ENCODE measurements at regions not wholly inside any gene's neighbourhood (a gene's known extent, or its start where the extent isn't known, plus 50 kb on each side); places are given as distances from the start of the nearest gene placed in this dataset.

- no peak for DNase-seq
These were observed 326.9 kb upstream of the DIO3 start for GRCh38 chr14:101234244-101234937.

GRCh38 chr14:101234999-101235334, 326.3 kb upstream of the DIO3 start:
- no peak for DNase-seq

- peak; percentile 41 for DNase-seq
These were observed 325.8 kb upstream of the DIO3 start for GRCh38 chr14:101235335-101236103.

- no peak for DNase-seq
These were observed 324.6 kb upstream of the DIO3 start for GRCh38 chr14:101236496-101237251.

- DNase-seq: no peak
These were observed 324.1 kb upstream of the DIO3 start for GRCh38 chr14:101237252-101237616.

GRCh38 chr14:101239065-101239464, 322.2 kb upstream of the DIO3 start:
- DNase-seq: no peak

- no peak for DNase-seq
These were observed 320.1 kb upstream of the DIO3 start for GRCh38 chr14:101241147-101241546.

- no peak for DNase-seq
These were observed 319.5 kb upstream of the DIO3 start for GRCh38 chr14:101241807-101242278.

GRCh38 chr14:101242442-101243385, 318.6 kb upstream of the DIO3 start:
- DNase-seq: no peak

GRCh38 chr14:101243587-101244338, 317.5 kb upstream of the DIO3 start:
- no peak for DNase-seq

- no peak for DNase-seq
These were observed 314.1 kb upstream of the DIO3 start for GRCh38 chr14:101246894-101247841.

GRCh38 chr14:101247842-101248725, 313.2 kb upstream of the DIO3 start:
- DNase-seq: no peak

GRCh38 chr14:101248840-101249675, 312.2 kb upstream of the DIO3 start:
- no peak for DNase-seq

GRCh38 chr14:101249676-101250036, 311.6 kb upstream of the DIO3 start:
- no peak for DNase-seq

GRCh38 chr14:101250336-101250947, 310.9 kb upstream of the DIO3 start:
- DNase-seq: no peak

GRCh38 chr14:101250948-101251811, 310.1 kb upstream of the DIO3 start:
- DNase-seq: no peak

GRCh38 chr14:101251812-101252442, 309.4 kb upstream of the DIO3 start:
- no peak for DNase-seq

All from fibroblast of upper back skin (primary cell).